Endodermal cell (in vitro differentiated cells): ENCODE measurements at regions not wholly inside any gene's neighbourhood (a gene's known extent, or its start where the extent isn't known, plus 50 kb on each side); places are given as distances from the start of the nearest gene placed in this dataset.

Experiments used
- DNase-seq: peaks from one replicate; pipeline ENCODE4 v3.0.0-alpha.2; 2017
- H3K27ac ChIP-seq: 2 replicates; pipeline ENCODE4 v1.5.1; 2013; ENCODE audit warnings: mild to moderate bottlenecking, low read depth, low read length, moderate library complexity
- H3K27me3 ChIP-seq: 2 replicates; pipeline ENCODE4 v1.6.1; 2013; ENCODE audit warnings: mild to moderate bottlenecking, low read length, moderate library complexity; ENCODE audit not compliant: insufficient read depth, control insufficient read depth, poor library complexity, severe bottlenecking
- H3K36me3 ChIP-seq: 2 replicates; pipeline ENCODE4 v1.7.0; 2013; ENCODE audit warnings: mild to moderate bottlenecking, low read length, moderate library complexity; ENCODE audit not compliant: control insufficient read depth, insufficient read depth
- H3K4me1 ChIP-seq: one replicate; pipeline ENCODE4 v1.7.0; 2013; ENCODE audit warnings: low read length; ENCODE audit not compliant: control insufficient read depth, insufficient read depth
- H3K4me3 ChIP-seq: 2 replicates; pipeline ENCODE4 v1.5.1; 2013; ENCODE audit warnings: mild to moderate bottlenecking, low read length, moderate library complexity
- H3K9ac ChIP-seq: 2 replicates; pipeline ENCODE4 v1.6.1; 2013; ENCODE audit warnings: mild to moderate bottlenecking, low read length, moderate library complexity; ENCODE audit not compliant: poor library complexity, severe bottlenecking; ENCODE audit errors: extremely low read depth
- H3K9me3 ChIP-seq: 2 replicates; pipeline ENCODE4 v1.6.1; 2013; ENCODE audit warnings: mild to moderate bottlenecking, low read length, moderate library complexity; ENCODE audit not compliant: control insufficient read depth
- H3K27ac Mint-ChIP-seq: 2 replicates; pipeline ENCODE4 v1.8.0; 2020; ENCODE audit warnings: mixed read lengths
- H3K27me3 Mint-ChIP-seq: 2 replicates; pipeline ENCODE4 v1.8.0; 2021; ENCODE audit warnings: mild to moderate bottlenecking, mixed read lengths; ENCODE audit not compliant: insufficient read depth
- H3K36me3 Mint-ChIP-seq: 2 replicates; pipeline ENCODE4 v1.8.0; 2020; ENCODE audit warnings: low read depth, mixed read lengths
- H3K4me1 Mint-ChIP-seq: 2 replicates; pipeline ENCODE4 v1.8.0; 2020; ENCODE audit warnings: mixed read lengths
- H3K4me3 Mint-ChIP-seq: 2 replicates; pipeline ENCODE4 v1.8.0; 2020; ENCODE audit warnings: mild to moderate bottlenecking, moderate library complexity, mixed read lengths
- H3K9me3 Mint-ChIP-seq: 2 replicates; pipeline ENCODE4 v1.8.0; 2020; ENCODE audit warnings: mild to moderate bottlenecking, mixed read lengths
- CTCF ChIP-seq: fragments of 200-600 bp; sonication (generic); conservative IDR thresholded peaks from 2 replicates; pipeline ENCODE4 v1.5.0; 2021; ENCODE audit warnings: antibody characterized with exemption, mild to moderate bottlenecking
- WGBS, 2 experiments: methylation state at CpG; one replicate each; pipeline versions ENCODE4 v1.1.5 to v1.1.7; 2013; ENCODE audit warnings: missing lambda C conversion rate in 2 of 2, mixed read lengths in 1 of 2; ENCODE audit not compliant: insufficient coverage in 1 of 2, insufficient read length in 1 of 2; 5-methylcytosine and 5-hydroxymethylcytosine counted together

- Mint-ChIP-seq H3K4me3 (no peak overlapping the region), H3K4me1 (no peaks in the 10 kb centered on the region), H3K36me3 (no peaks in the 10 kb centered on the region), H3K27ac (no peak overlapping the region), H3K9me3 (no peaks in the 10 kb centered on the region), H3K27me3 (peaks cover 14% of the 10 kb centered on the region)
- DNase-seq = no peak
- H3K27me3 ChIP-seq = no peaks in the 10 kb centered on the region
- no peak overlapping the region for H3K9ac ChIP-seq
- no peaks in the 10 kb centered on the region for H3K36me3 ChIP-seq
- no peak overlapping the region for H3K4me3 ChIP-seq
- 96% methylated on average over 1 of the region's 1 CpG; no CpG with 5 or more reads in 1 of the 2 experiments for WGBS, 2 experiments
- H3K4me1 ChIP-seq = peaks cover 2% of the 10 kb centered on the region
- no peaks in the 10 kb centered on the region for H3K9me3 ChIP-seq
- peak; percentile 41 for TF ChIP-seq CTCF
- H3K27ac ChIP-seq = no peak overlapping the region
Observed at GRCh38 chr6:93621442-93621841, 202.1 kb upstream of the EPHA7 start.

- H3K9ac ChIP-seq = no peak overlapping the region
- H3K36me3 Mint-ChIP-seq = no peaks in the 10 kb centered on the region
- no peak overlapping the region for H3K27ac ChIP-seq
- 86 to 95% methylated on average over 5 to 7 of the region's 7 CpGs for WGBS, 2 experiments
- no peaks in the 10 kb centered on the region for H3K36me3 ChIP-seq
- TF ChIP-seq CTCF = no peak
- no peaks in the 10 kb centered on the region for H3K27me3 ChIP-seq
- H3K9me3 Mint-ChIP-seq = no peaks in the 10 kb centered on the region
- H3K9me3 ChIP-seq = no peaks in the 10 kb centered on the region
- no peak overlapping the region for H3K4me3 ChIP-seq
- H3K27ac Mint-ChIP-seq = no peak overlapping the region
- no peaks in the 10 kb centered on the region for H3K4me1 ChIP-seq
- H3K27me3 Mint-ChIP-seq = no peaks in the 10 kb centered on the region
- no peak overlapping the region for H3K4me3 Mint-ChIP-seq
- DNase-seq = no peak
- H3K4me1 Mint-ChIP-seq = no peaks in the 10 kb centered on the region
Observed at GRCh38 chr6:93604951-93605350, 185.6 kb upstream of the EPHA7 start.

GRCh38 chr6:93592417-93592816, 173.1 kb upstream of the EPHA7 start:
- no peak overlapping the region for H3K4me3 Mint-ChIP-seq
- WGBS, 2 experiments = 100% methylated on average over 1 of the region's 1 CpG; no CpG with 5 or more reads in 1 of the 2 experiments
- Histone ChIP-seq H3K27ac (no peak overlapping the region), H3K27me3 (no peaks in the 10 kb centered on the region), H3K9me3 (no peaks in the 10 kb centered on the region), H3K36me3 (no peaks in the 10 kb centered on the region), H3K4me1 (no peaks in the 10 kb centered on the region), H3K9ac (no peak overlapping the region), H3K4me3 (no peak overlapping the region)
- no peaks in the 10 kb centered on the region for H3K4me1 Mint-ChIP-seq
- H3K9me3 Mint-ChIP-seq = no peaks in the 10 kb centered on the region
- no peaks in the 10 kb centered on the region for H3K27me3 Mint-ChIP-seq
- H3K36me3 Mint-ChIP-seq = no peaks in the 10 kb centered on the region
- TF ChIP-seq CTCF = no peak
- no peak overlapping the region for H3K27ac Mint-ChIP-seq
- DNase-seq = no peak
